SKM-1 (cell line): ENCODE measurements at regions not wholly inside any gene's neighbourhood (a gene's known extent, or its start where the extent isn't known, plus 50 kb on each side); places are given as distances from the start of the nearest gene placed in this dataset.
"Not testable (repeated sequence)": the region's sequence is repeated elsewhere in the genome, so short reads cannot be mapped to it uniquely, and the experiment has no call there.

Source experiments
- DNase-seq: peaks from one replicate; lab custom pipeline; 2025; ENCODE audit not compliant: unreplicated experiment; lab: John Stamatoyannopoulos, UW

- DNase-seq = no peak
These were observed 153.5 kb upstream of the GALNT2 start for GRCh38 chr1:229913489-229913888.

DNA sequence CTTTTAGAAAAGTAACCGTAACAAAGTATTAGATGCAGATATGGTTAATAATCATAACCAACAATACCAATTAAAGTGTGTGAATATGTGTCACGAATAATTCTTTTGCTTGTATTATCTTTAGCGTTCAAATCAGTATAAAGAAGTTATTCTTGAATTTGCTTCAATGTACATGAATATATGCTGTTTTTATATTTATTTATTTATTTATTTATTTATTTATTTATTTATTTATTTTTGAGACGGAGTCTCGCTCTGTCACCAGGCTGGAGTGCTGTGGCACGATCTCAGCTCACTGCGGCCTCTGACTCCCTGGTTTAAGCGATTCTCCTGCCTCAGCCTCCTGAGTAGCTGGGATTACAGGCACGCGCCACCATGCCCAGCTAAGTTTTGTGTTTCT lies 147.6 kb upstream of the GALNT2 start:
- not testable (repeated sequence) for DNase-seq

GRCh38 chr1:229920683-229921082 lies 146.4 kb upstream of the GALNT2 start:
- DNase-seq = no peak

DNA sequence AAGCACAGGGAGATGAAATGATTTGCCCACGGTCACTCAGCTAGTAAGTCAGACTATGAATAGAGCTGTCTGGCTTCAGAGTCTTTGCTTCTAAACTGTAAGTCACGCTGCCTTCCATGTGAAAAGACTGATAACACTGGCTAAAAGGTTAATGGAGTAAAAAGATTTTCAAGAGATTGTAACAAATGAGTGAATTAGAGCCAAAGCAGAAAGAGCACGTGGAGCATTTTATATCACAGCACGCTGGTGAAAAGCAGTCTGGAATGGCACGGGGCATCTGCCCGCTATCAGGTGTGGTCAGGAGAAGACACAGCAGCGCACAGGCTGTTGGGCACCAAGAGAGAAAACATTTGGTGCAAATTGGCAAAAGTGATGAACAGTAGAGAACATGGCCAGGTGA lies 144.8 kb upstream of the GALNT2 start:
- DNase-seq = no peak

DNA sequence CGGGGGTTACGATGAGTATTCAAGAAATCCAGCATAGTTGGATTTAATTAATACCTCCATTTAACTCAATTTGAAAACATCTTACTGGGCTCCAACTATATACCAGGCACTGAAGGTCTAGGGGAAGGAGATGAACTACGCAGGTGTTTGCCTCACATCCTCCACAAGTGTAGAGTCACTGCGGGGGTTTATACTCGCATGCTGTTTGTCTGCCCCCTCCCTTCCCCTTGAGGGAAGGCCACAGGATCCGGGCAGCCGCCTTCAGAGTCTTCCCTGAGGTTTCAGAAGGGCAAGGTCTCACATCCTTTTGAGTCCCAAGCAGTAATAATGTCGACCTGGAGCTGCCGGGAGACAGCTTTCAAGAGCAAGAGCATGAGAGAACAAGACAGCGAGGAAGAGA lies 142.4 kb upstream of the GALNT2 start:
- no peak for DNase-seq

DNA sequence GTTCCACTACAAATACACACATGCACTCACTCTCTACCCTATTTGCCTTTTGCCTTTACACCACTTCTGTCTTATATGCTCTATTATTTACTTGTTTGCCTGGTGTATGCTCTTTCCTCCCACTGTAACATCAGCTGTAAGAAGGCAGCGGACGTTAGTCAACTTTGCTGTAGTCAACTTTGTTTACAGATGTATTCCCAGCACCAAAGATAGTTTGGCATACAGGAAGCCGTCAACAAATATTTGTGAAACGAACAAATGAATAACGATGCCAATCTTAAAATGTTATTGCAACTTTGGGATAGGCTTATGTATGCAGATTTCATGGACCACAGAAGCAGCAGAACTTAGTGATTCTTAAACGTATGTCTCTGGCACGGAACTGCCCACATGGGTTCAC lies 138.3 kb upstream of the GALNT2 start:
- no peak for DNase-seq

DNA sequence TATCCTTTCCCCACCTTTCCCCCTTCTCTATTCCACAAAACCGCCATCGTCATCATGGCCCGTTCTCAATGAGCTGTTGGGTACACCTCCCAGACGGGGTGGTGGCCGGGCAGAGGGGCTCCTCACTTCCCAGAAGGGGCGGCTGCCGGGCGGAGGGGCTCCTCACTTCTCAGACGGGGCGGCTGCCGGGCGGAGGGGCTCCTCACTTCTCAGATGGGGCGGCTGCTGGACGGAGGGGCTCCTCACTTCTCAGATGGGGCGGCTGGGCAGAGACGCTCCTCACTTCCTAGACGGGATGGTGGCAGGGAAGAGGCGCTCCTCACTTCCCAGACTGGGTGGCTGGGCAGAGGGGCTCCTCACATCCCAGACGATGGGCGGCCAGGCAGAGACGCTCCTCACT lies 135.3 kb upstream of the GALNT2 start:
- not testable (repeated sequence) for DNase-seq

GRCh38 chr1:229935157-229935556 lies 131.9 kb upstream of the GALNT2 start:
- not testable (repeated sequence) for DNase-seq

GRCh38 chr1:229938551-229938950 lies 128.5 kb upstream of the GALNT2 start:
- DNase-seq = no peak

DNA sequence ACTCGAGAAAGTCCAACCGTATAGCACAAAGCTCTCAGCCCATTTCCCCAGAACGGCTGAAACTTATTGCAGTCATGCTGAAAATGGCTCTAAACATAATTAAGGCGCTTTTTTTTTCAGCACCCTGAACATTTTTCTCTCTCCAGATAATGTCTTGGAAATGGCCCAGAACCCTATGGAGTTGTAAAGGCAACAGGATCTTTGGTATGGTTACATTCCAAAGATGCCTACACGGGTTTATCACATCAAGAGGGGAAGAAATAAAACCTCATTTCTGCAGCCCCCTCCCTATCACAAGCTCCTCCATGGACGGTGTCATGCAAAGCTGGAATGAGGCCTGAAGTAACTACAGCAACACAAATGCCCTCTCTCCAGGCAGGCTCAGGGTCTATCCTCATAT lies 126.4 kb upstream of the GALNT2 start:
- DNase-seq = no peak

GRCh38 chr1:229941160-229941559 lies 125.9 kb upstream of the GALNT2 start:
- no peak for DNase-seq

DNA sequence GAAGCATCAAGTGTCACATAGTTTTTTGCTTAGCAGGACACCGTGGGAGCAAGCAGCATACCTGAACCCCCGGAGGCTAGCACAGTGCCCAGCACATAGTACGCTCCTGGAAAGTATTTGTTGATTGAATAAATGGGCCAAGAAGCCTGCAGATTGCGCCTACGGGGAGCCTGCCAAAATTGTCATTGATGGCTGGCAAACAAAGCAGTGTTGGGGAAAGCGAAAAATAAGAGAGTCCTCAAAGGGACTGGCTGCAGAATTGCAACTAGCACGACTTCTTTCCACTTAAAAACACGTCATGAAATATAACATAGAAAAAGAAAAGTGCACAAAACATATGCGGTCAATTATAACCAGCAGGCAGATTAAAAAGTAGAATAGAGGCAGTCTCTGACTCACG lies 125.2 kb upstream of the GALNT2 start:
- no peak for DNase-seq

DNA sequence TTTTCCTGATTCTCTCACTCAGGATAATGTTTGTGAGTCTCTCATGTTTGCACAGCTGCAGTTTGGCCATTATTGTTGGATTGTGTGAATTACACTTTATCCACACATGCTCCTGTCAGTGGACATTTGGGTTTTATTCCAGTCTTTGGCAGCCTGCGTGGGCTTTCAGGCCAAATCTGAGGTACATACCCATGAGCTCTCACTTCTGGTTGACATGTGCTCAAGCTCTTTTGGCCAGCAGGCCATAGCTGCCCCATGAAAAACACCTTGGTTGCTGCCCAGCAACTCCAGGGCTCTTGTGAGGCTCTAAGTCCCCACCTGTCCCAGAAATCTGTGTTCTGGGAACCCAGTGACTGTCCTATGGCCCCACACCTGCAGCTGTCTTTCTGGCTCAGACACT lies 124.5 kb upstream of the GALNT2 start:
- no peak for DNase-seq

- DNase-seq = no peak
These were observed 123.8 kb upstream of the GALNT2 start for GRCh38 chr1:229943148-229943714.

- no peak for DNase-seq
These were observed 122.9 kb upstream of the GALNT2 start for GRCh38 chr1:229943988-229944743.

- DNase-seq = no peak
These were observed 121.2 kb upstream of the GALNT2 start for GRCh38 chr1:229945795-229946194.

DNA sequence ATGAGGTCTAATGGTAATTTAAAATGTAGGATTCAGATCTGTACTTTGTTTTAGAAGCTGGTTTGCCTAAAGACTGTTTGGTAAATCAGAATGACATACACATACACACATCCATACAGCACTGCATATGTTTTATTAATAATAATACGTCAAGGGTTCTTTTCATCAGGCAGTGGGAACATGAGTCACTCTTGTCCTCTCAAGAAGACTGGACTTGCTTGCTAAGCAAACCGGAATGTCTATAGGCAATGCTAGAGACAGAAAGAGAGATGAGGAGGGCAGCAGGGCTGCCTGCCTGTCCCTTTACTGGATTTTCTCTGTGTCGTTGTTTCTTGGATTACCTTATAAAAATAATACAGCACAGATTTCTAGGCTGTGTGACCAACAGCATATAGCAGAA lies 119.1 kb upstream of the GALNT2 start:
- no peak for DNase-seq

DNA sequence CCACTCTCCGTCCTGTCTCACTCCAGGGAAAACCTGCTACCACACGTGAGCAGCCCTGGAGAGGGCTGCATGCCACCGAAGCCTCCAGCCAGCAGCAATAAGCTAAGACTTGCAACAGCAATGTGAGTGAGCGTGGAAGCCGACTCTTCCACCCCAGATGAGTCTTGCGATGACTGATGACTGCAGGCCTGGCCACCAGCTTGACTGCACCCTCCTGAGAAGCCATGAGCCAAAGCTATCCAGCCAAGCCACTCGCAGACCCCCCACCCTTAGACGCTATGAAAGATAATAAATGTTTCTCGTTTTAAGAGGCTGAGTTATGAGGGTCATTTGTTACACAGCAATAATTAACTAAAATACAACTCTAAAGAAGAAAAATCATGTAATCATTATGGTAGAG lies 118.6 kb upstream of the GALNT2 start:
- DNase-seq = no peak

DNA sequence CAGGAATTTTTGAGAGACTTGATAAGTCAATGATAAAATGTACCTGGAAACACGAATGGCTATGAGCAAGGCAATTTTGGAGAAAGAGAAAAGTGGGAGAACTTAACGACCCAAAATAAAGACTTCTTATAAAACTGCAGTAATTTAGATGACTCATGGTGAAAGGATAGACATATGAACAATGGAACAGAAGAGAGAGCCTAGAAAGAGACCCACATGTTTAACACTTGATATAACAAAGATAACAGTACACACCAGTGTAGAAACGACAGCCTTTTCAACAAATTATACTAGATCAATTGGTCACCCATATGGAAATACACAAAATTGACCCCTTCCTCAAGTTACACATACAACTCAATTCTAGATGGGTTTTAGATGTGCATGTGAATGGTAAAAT lies 117.5 kb upstream of the GALNT2 start:
- no peak for DNase-seq

GRCh38 chr1:229950020-229950419 lies 117.0 kb upstream of the GALNT2 start:
- no peak for DNase-seq

DNA sequence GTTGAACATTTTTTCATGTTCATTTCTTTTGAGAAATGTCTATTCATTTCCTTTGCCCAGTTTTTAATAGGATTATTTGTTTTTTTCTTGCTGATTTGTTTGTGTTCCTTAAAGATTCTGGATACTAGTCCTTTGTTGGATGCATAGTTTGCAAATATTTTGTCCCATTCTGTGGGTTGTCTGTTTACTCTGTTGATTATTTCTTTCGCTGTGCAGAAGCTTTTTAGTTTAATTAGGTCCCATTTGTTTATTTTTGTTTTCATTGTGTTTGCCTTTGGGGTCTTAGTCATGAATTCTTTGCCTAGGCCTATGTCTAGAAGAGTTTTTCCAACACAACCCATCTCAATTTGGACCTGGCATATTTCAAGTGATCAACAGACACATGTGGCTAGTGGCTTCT lies 116.1 kb upstream of the GALNT2 start:
- DNase-seq = no peak

- DNase-seq = no peak
These were observed 115.0 kb upstream of the GALNT2 start for GRCh38 chr1:229951856-229952534.
